Body of pancreas (tissue), 4 donors: ENCODE measurements at regions not wholly inside any gene's neighbourhood (a gene's known extent, or its start where the extent isn't known, plus 50 kb on each side); places are given as distances from the start of the nearest gene placed in this dataset.

ENCODE experiments used
- POLR2A ChIP-seq, 3 donors: fragments of 450-650 bp; IDR thresholded peaks; one replicate each; pipeline ENCODE4 v1.6.1; 2016; ENCODE audit warnings: antibody characterized with exemption in 3 of 3, mild to moderate bottlenecking in 2 of 3
- TF ChIP-seq, protein P1 (sequence below), 7 experiments: fragments of 450-650 bp in 4 of 7; fragments of 200-600 bp in 3 of 7; sonication (generic) in 3 of 7; IDR thresholded peaks; one replicate each; pipeline ENCODE4 v1.5.1; 2016 to 2019; ENCODE audit warnings: antibody characterized with exemption in 7 of 7

DNA sequence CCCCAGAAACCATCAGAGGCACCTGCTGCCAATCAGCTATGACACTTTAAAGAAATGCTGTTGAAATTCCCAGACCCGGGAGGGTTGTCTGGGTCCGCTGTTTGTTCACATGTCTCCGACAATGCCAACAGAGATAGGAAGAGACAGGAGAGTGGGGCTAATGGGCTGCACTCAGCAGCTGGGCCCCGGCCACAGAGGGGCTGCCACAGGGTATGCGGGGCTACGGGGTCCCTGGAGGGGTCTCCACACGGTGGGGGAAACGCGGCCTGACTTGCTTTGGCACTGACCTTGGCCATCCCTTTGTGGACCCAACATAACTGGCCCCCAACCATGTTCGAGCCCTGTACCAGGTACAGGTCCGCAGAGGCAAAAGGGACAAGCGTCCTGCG, 121.0 kb upstream of the PPP1R26 start:
- TF ChIP-seq, protein P1, sequence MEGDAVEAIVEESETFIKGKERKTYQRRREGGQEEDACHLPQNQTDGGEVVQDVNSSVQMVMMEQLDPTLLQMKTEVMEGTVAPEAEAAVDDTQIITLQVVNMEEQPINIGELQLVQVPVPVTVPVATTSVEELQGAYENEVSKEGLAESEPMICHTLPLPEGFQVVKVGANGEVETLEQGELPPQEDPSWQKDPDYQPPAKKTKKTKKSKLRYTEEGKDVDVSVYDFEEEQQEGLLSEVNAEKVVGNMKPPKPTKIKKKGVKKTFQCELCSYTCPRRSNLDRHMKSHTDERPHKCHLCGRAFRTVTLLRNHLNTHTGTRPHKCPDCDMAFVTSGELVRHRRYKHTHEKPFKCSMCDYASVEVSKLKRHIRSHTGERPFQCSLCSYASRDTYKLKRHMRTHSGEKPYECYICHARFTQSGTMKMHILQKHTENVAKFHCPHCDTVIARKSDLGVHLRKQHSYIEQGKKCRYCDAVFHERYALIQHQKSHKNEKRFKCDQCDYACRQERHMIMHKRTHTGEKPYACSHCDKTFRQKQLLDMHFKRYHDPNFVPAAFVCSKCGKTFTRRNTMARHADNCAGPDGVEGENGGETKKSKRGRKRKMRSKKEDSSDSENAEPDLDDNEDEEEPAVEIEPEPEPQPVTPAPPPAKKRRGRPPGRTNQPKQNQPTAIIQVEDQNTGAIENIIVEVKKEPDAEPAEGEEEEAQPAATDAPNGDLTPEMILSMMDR (IDR thresholded peaks at IDR 0.05) = no peak
- TF ChIP-seq POLR2A (IDR thresholded peaks at IDR 0.05) = no peak
